GM23338 (cell line): ENCODE measurements at regions not wholly inside any gene's neighbourhood (a gene's known extent, or its start where the extent isn't known, plus 50 kb on each side); places are given as distances from the start of the nearest gene placed in this dataset.

ENCODE experiments used
- ATAC-seq: fragments of 200-7000 bp; cut with Tn5 transposase; 3 replicates; pipeline ENCODE4 v1.9.1; 2020
- DNase-seq: peaks from one replicate; pipeline ENCODE4 v3.0.0-alpha.2; 2015; ENCODE audit warnings: low spot score
- H2AFZ ChIP-seq: fragments of 200-600 bp; sonication (generic); 2 replicates; pipeline ENCODE4 v1.8.0; 2016; ENCODE audit warnings: antibody characterized with exemption, mild to moderate bottlenecking, moderate library complexity
- H3F3A ChIP-seq: fragments of 200-600 bp; sonication (generic); replicated peaks from 2 replicates; pipeline ENCODE4 v1.8.0; 2017; ENCODE audit warnings: antibody characterized with exemption, mixed run types, low read depth
- H3K27ac ChIP-seq: fragments of 200-600 bp; sonication (generic); 2 replicates; pipeline ENCODE4 v1.6.1; 2016; ENCODE audit warnings: low read depth
- H3K27me3 ChIP-seq: fragments of 200-600 bp; sonication (generic); 2 replicates; pipeline ENCODE4 v1.8.0; 2016; ENCODE audit warnings: mild to moderate bottlenecking, mixed run types, moderate library complexity; ENCODE audit not compliant: insufficient read depth
- H3K36me3 ChIP-seq: fragments of 200-600 bp; sonication (generic); 2 replicates; pipeline ENCODE4 v1.8.0; 2016; ENCODE audit warnings: mild to moderate bottlenecking; ENCODE audit not compliant: insufficient read depth
- H3K4me1 ChIP-seq: fragments of 200-600 bp; sonication (generic); 2 replicates; pipeline ENCODE4 v1.8.0; 2016; ENCODE audit warnings: mild to moderate bottlenecking, moderate library complexity; ENCODE audit not compliant: insufficient read depth
- H3K4me2 ChIP-seq: fragments of 200-600 bp; sonication (generic); 2 replicates; pipeline ENCODE4 v1.7.1; 2017; ENCODE audit warnings: mixed run types
- H3K4me3 ChIP-seq: fragments of 200-600 bp; sonication (generic); 2 replicates; pipeline ENCODE4 v1.6.1; 2016; ENCODE audit warnings: mixed run types
- H3K79me2 ChIP-seq: fragments of 200-600 bp; sonication (generic); replicated peaks from 2 replicates; pipeline ENCODE4 v1.8.0; 2017; ENCODE audit warnings: mild to moderate bottlenecking; ENCODE audit not compliant: insufficient read depth
- H3K9me2 ChIP-seq: fragments of 200-600 bp; sonication (generic); 2 replicates; pipeline ENCODE4 v1.8.0; 2017; ENCODE audit not compliant: insufficient read depth
- H4K20me1 ChIP-seq: fragments of 200-600 bp; sonication (generic); replicated peaks from 2 replicates; pipeline ENCODE4 v1.8.0; 2017; ENCODE audit warnings: mild to moderate bottlenecking; ENCODE audit not compliant: insufficient read depth
- H3K27ac Mint-ChIP-seq: 2 replicates; pipeline ENCODE4 v1.8.0; 2020; ENCODE audit warnings: inconsistent platforms, mild to moderate bottlenecking, moderate library complexity, mixed read lengths
- H3K27me3 Mint-ChIP-seq: 3 replicates; pipeline ENCODE4 v1.8.0; 2022; ENCODE audit warnings: low read depth, mild to moderate bottlenecking, moderate library complexity, mixed read lengths, inconsistent platforms; ENCODE audit not compliant: insufficient read depth, poor library complexity
- H3K36me3 Mint-ChIP-seq: 3 replicates; pipeline ENCODE4 v1.8.0; 2021; ENCODE audit warnings: low read depth, mild to moderate bottlenecking, inconsistent platforms, moderate library complexity, mixed read lengths
- H3K4me1 Mint-ChIP-seq: 3 replicates; pipeline ENCODE4 v1.8.0; 2020; ENCODE audit warnings: mild to moderate bottlenecking, inconsistent platforms, mixed read lengths
- H3K4me3 Mint-ChIP-seq: 3 replicates; pipeline ENCODE4 v1.8.0; 2021; ENCODE audit warnings: moderate library complexity, mild to moderate bottlenecking, inconsistent platforms, mixed read lengths
- H3K9me3 Mint-ChIP-seq: 3 replicates; pipeline ENCODE4 v1.8.0; 2020; ENCODE audit warnings: moderate library complexity, mild to moderate bottlenecking, inconsistent platforms, mixed read lengths
- CREB1 ChIP-seq: fragments of 250-450 bp; sonication (Bioruptor Pico); IDR thresholded peaks from 2 replicates; pipeline ENCODE4 v1.5.0; 2020; ENCODE audit warnings: low read depth, mild to moderate bottlenecking, moderate library complexity
- CTCF ChIP-seq, 2 experiments: fragments of 200-600 bp in 1 of 2; sonication (generic) in 1 of 2; conservative IDR thresholded peaks; 2 replicates each; pipeline versions ENCODE4 v1.5.1 to v1.6.1; 2016 to 2017; ENCODE audit warnings: antibody characterized with exemption in 2 of 2, low read depth in 2 of 2, mild to moderate bottlenecking in 2 of 2, moderate library complexity in 1 of 2
- ETS1 ChIP-seq: IDR thresholded peaks from 2 replicates; pipeline ENCODE4 v1.6.1; 2016; ENCODE audit warnings: antibody characterized with exemption
- EZH2 ChIP-seq: fragments of 200-600 bp; sonication (generic); IDR thresholded peaks from one replicate; pipeline ENCODE4 v1.8.0; 2017; ENCODE audit warnings: antibody characterized with exemption, mild to moderate bottlenecking, low read depth; ENCODE audit not compliant: unreplicated experiment
- EZH2phosphoT487 ChIP-seq: fragments of 200-600 bp; sonication (generic); IDR thresholded peaks from one replicate; pipeline ENCODE4 v1.8.1; 2018; ENCODE audit warnings: antibody characterized with exemption; ENCODE audit not compliant: unreplicated experiment
- JUNB ChIP-seq: IDR thresholded peaks from one replicate; pipeline ENCODE4 v1.6.1; 2016; ENCODE audit warnings: antibody characterized with exemption; ENCODE audit not compliant: unreplicated experiment
- NANOG ChIP-seq: IDR thresholded peaks from 2 replicates; pipeline ENCODE4 v1.6.1; 2016; ENCODE audit warnings: antibody characterized with exemption, borderline replicate concordance
- POLR2AphosphoS5 ChIP-seq: IDR thresholded peaks from 2 replicates; pipeline ENCODE4 v1.6.1; 2016; ENCODE audit warnings: antibody characterized with exemption, low read depth
- REST ChIP-seq: IDR thresholded peaks from one replicate; pipeline ENCODE4 v1.6.1; 2018; ENCODE audit warnings: antibody characterized with exemption; ENCODE audit not compliant: unreplicated experiment
- STAT1 ChIP-seq: IDR thresholded peaks from one replicate; pipeline ENCODE4 v1.6.1; 2016; ENCODE audit warnings: antibody characterized with exemption; ENCODE audit not compliant: unreplicated experiment
- ZNF114 ChIP-seq: fragments of 250-450 bp; sonication (Bioruptor Pico); IDR thresholded peaks from 2 replicates; pipeline ENCODE4 v1.5.0; 2020; ENCODE audit warnings: mild to moderate bottlenecking, moderate library complexity
- ZNF331 ChIP-seq: fragments of 250-450 bp; sonication (Bioruptor Pico); IDR thresholded peaks from 2 replicates; pipeline ENCODE4 v1.5.0; 2020; ENCODE audit warnings: low read depth, mild to moderate bottlenecking, moderate library complexity
- ZNF462 ChIP-seq: fragments of 250-450 bp; sonication (Bioruptor Pico); IDR thresholded peaks from 2 replicates; pipeline ENCODE4 v1.5.0; 2020; ENCODE audit warnings: mild to moderate bottlenecking, moderate library complexity

- Histone ChIP-seq H2AFZ (no peak overlapping the region), H4K20me1 (no peaks in the 10 kb centered on the region), H3K9me2 (peaks cover 8% of the 10 kb centered on the region), H3K79me2 (no peaks in the 10 kb centered on the region), H3K4me2 (no peak overlapping the region), H3K4me1 (no peaks in the 10 kb centered on the region), H3K4me3 (no peak overlapping the region), H3K36me3 (no peaks in the 10 kb centered on the region), H3K27ac (no peak overlapping the region), H3F3A (no peaks in the 10 kb centered on the region), H3K27me3 (no peaks in the 10 kb centered on the region)
- H3K36me3 Mint-ChIP-seq = no peaks in the 10 kb centered on the region
- H3K4me1 Mint-ChIP-seq = peaks cover 17% of the 10 kb centered on the region
- TF ChIP-seq NANOG = no peak
- no peak for TF ChIP-seq POLR2AphosphoS5
- no peak for TF ChIP-seq STAT1
- no peak for TF ChIP-seq JUNB
- no peak for TF ChIP-seq ZNF114 (CRISPR knock-in tag)
- no peak for TF ChIP-seq EZH2
- no peak for TF ChIP-seq CTCF (conservative IDR thresholded peaks at IDR 0.05; ENCODE audit: low read depth in 2 of 2)
- no peak for TF ChIP-seq REST
- TF ChIP-seq ETS1 = no peak
- no peak for TF ChIP-seq CREB1 (CRISPR knock-in tag)
- no peak for TF ChIP-seq EZH2phosphoT487
- TF ChIP-seq ZNF462 = no peak
- no peak for TF ChIP-seq ZNF331 (CRISPR knock-in tag)
- ATAC-seq (no peak), DNase-seq (no peak)
- H3K27ac Mint-ChIP-seq = no peak overlapping the region
- no peaks in the 10 kb centered on the region for H3K27me3 Mint-ChIP-seq
- H3K4me3 Mint-ChIP-seq = no peak overlapping the region
- no peaks in the 10 kb centered on the region; the same call in 2 of the 3 replicates for H3K9me3 Mint-ChIP-seq
Measured at GRCh38 chr5:125967576-125967975, 455.6 kb upstream of the GRAMD2B start.
